ENCODE measurements at regions not wholly inside any gene's neighbourhood (a gene's known extent, or its start where the extent isn't known, plus 50 kb on each side); places are given as distances from the start of the nearest gene placed in this dataset.
"Not testable (repeated sequence)": the region's sequence is repeated elsewhere in the genome, so short reads cannot be mapped to it uniquely, and the experiment has no call there.

DNA sequence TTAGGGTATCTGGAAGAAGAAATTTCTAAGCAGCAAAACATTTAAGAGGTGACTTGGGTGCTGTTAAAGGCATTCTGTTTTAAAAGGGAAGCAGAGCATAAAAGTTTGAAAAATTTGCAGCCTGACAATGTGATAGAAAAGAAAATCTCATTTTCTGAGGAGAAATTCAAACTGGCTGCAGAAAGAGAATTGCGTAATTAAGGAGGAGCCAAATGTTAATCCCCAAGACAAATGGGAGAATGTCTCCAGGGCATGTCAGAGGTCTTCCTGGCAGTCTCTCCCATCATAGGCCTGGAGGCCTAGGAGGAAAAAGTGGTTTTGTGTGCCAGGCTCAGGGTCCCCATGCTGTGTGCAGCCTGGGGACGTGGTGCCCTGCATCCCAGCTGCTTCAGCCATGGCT lies 230.6 kb downstream of the TAF11L14 start:
- not testable (repeated sequence) for TF ChIP-seq TAF1 (IDR thresholded peaks at IDR 0.05; ENCODE audit: borderline replicate concordance, low read depth, low read length); POLR2A (IDR thresholded peaks at IDR 0.05; ENCODE audit: low read depth, low read length)

Measured in GM12892 (cell line).